ENCODE measurements at regions not wholly inside any gene's neighbourhood (a gene's known extent, or its start where the extent isn't known, plus 50 kb on each side); places are given as distances from the start of the nearest gene placed in this dataset.

DNA sequence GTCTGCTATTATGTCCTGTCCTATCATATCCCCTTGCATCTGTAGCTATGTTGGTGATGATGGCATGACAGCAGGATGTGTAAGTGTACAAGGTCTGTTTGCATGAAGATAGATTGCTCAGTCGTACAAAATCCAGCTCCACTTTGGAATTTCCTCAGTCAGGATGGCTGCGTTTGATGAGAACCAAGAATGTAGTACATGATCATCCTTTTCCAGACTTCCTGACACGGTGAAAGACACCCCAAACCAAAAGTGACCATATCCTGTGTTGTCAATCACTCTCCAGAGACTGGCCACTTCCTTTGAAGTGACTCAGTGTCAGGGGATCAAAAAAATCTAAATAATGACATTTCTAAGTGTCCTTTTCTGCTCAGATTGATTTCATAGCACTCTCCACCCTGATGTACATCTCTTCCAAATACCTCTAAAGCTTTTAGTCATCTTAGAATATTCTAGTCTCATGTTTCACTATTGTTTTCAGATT, 213.4 kb downstream of the PLK2 start:
- no peak for DNase-seq

DNA sequence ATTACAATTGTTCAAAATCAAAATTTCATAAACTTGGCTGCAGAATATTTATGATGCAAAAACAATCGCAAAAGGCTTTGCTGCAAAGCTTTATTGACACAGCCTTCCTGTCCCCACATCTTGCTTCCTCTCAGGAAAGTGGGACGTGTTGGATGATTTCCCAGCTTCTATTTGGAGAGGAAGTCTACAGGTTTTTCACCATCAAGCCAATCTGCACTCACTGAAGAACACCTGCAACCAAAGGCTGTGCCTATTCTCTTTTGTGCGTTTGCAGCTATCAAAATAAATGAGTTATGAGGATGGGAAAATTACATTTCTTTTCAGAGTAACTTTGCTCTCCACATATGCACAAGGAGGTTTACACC, 214.4 kb downstream of the PLK2 start:
- no peak for DNase-seq

DNA sequence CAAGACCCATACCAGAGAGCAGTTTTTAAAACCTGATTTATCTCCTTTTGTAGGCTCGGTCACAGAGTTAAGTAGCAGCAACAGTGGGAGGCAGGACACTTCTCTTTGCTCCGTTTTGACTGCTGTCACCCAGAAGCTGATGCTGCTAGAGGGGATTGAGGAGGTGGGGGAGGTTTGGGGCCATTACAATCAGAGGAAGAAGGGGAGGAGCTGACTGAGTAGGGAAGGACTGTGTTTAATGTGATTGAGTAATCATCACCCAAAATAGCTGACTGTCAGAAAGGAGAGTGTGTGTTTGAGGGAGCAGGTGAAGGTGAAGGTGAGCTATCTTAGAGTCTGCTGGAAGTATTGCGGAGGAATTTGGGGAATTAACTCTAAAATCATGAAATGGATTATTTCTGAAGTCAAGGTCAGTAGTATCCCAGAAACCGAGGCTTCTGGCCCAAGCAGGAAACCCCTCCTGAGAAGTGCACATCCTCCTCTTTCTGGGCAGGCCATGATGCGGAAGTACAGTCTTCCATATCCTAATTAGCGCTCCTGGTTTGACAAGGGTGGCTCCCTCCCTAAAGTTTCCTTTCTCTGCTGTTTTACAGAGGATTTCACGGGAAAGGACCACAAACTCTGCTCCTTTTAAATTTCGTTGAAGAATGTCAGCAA, 214.9 kb downstream of the PLK2 start:
- DNase-seq: no peak

DNA sequence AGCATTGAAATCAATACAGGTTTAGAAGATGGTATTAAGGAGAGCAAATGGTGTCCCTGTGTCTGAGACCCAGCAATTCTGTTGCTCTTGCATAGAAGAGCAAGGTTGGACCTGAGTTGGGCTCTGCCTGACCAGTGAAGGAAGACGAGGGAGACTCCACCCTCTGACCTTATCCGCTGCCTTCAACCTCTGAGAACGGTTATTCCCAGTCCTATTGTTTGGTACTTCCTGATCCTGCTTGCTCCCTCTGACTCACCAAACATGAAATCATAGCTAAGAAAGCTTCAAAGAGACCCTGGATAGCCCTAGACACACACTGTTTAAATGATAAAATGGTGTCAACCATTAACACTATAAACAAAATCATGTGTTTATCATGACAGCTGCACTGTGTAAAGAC, 218.5 kb downstream of the PLK2 start:
- DNase-seq: no peak

DNA sequence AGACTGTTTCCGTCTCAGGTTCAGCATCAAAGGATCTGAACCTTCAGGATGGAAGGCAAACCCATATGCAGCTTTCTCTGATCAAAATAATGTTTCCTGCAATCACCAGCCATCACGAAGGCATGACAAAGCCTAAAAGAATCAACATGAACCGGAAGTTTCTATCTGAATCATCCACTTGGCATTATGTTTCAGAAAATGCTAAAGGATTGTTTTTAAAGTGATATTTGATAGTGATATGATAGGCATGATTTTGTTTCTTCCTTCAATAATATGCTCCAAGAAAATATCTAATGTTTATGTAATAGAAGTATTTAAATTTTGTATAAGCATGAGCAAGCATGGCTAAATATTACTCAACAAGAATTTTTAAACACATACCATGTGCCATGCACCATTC, 219.6 kb downstream of the PLK2 start:
- DNase-seq: no peak

DNA sequence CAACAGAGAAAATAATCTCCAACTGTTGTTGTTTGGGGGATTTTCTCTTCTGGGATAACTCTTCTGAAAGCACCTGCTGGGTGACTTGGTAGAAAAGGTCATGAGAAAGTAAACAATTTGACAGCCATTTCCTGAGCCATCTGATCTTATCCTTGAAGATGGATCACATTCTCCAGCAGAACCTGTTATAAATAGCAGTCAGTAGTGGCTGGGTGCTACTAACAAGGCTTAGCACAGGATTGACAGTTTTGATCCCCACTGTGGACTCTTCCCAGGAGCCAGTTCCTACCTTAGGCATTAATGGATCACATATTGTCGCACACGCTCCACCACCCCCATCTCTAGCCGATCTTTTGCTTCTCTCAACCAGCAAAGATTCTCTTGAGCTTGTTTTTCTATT, 220.2 kb downstream of the PLK2 start:
- DNase-seq: no peak

DNA sequence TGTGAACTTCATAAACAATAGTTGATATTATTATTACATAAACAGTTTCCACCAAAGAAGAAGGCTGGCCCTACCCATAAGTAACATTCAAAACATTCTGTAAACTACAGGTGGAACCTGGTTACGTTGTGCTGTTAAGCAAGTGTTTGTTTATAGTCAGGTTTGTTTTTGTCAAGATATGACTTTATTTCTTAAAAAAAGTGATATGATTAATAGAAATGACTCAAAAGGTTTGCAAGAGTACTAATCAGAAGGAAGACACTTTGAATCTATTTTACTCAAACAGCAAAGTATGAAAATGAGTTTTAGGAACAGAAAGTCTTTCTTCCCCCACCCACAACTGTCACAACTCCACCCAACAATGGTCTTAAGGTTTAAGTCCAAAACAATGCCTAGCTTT, 220.8 kb downstream of the PLK2 start:
- DNase-seq: no peak

DNA sequence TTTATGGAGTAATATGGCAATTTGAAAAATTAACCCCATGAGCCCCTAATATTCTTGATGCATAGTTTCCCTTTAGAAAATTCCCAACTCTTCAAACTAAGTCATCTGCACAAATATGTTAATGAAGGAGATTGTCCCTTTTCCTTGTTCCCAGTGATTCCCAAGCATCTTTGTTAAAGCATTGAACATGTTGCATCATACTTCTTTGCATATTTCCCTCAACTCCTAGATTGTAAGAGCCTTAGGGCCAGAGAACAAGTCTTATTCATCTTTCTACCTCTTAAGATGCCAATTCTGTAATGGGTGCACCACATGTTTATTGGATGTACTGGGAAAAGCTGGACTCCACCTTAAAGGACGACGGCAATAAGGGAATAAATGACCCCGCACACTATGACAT, 223.4 kb downstream of the PLK2 start:
- DNase-seq: no peak

DNA sequence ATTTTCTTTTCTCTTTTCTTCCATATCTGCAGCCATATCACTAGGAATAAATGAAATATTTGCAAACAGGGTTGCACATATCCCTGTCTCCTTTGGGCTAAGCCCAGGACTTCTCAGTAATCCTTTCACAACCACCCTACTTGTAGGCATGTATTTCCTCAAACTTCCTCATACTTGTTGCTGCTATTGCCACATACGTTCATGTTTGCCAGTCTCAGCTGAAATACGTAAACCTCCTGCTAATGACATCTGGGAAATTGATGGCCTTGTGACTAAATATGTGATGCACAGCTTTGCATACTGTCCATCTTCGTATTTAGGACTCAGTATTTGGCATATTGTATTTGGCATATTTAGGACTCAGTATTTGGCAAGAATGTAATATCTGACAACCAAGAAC, 224.6 kb downstream of the PLK2 start:
- no peak for DNase-seq

DNA sequence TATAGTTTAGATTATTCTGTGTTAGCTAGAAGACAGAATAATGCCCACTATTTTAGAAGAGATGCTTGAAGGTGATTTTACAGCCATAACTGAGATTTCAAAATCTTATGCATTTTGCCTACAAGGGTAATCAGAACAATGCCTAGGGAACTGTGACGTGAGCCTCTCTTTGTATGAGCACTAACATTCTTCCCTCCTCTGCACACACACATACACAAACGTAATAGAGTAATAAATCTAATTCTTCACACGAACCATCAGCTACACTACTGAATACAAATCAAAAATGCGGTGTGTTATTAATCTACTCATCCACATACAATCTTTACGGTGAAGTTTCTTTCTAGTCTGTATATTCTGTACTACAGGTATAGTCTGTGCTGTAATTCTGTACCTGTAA, 227.8 kb downstream of the PLK2 start:
- DNase-seq: no peak

DNA sequence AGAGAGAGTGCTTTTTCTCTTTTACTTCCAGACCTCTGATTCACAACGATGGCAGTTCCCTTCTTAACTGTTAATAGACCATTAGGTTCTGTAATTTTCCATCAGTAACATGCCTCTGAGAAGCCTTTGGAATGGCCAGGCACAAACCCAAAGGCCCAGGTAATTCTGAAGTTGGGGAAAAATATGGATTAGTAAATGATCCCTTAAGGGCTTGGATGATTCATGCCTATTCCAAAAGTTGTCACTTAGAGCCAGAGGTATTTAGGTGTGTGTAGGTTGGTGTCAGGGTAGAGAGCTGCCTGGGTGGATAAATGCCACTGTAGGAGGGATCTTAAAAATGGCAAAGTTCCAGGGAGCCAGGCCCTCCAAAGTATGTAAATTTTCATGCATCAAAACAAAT, 228.8 kb downstream of the PLK2 start:
- no peak for DNase-seq

DNA sequence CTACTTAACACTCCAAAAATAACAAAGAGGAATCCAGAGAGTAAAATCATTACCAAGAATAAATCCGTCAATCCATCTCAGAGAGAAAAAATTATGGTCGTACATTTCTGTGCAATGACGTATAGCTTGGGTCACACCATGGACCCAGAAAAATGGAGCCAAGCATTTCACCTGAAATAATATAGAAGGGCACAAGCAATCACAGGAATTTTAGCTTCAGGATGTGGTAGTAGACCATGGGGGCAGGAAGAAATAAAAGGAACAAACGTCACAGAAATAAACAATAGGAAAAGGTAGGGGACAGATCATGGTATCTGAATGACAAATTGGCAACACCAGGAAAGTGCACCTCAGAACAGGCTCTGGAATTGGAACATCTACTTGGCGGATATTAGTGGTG, 231.0 kb downstream of the PLK2 start:
- no peak for DNase-seq

DNA sequence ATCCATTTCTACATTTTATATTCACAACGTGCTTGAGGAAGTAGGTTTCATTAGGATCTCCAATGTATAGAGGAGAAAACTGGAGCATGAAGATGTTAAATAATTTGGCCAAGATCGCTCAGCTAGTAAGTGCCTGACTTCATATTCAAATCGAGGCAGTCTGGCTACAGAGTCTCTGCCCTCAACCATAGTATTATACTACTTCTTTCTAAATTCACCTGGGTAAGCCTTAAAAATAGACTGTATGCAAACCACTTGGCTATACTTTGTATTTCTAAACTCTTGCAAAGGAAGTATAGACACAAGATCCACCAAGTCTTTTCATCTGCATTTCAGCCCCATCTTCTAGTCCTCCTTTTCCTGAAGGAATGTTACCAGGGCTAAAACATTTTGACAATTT, 232.0 kb downstream of the PLK2 start:
- no peak for DNase-seq

DNA sequence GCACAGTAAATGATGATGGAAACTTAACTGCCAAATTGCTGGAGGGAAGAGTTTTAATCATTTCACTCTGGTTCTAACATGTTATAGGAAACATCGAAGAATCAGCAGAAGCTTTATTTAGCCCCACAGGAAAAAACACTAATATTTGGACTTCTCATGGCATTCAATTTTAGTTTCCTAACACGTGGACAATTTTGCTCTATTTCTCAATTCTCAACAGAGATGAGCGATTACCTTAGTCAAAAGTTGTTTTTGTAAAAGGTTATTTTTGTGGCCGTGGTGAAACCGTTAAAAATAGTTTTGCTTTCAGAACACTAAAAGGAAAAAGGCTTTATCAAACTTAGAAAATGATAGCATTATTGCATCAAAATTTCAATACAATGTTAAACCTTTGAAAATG, 235.2 kb downstream of the PLK2 start:
- DNase-seq: no peak

DNA sequence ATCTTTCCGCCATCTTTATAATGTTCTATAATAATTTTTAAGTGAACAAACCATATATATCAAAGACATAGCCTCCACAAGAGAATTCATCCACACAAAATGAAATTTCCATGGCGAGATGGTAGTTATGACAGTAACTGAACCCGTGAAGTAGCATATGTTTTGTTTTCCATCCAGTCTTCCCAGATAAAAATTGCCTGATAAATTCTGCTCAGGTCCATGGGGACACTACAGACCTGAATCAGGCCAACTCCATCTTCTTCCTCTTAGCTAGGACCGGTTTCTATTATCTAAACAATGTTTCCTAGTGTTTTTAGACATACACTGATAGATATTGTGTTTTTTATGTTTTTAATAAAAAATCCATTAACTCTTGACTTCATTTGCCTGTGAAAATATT, 235.7 kb downstream of the PLK2 start:
- DNase-seq: no peak

DNA sequence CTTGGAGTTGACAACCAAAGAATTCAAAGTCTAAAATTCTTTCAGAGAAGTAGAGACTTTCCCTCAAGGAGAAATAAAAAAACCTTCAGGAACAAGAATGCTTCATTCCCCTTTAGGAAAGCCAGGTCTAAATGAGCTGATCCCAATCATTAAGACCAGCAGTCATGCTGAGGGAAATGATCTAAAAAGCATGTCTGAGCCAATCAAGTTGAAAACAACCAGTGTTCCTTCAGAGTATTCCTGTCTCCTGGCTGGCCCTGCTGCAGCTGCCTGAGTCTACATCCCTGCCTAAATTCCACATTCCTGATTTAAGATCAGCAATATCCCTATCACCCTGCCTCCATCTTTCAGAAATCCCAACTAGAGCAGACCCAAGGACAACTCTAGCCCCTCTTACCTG, 244.5 kb downstream of the PLK2 start:
- no peak for DNase-seq

DNA sequence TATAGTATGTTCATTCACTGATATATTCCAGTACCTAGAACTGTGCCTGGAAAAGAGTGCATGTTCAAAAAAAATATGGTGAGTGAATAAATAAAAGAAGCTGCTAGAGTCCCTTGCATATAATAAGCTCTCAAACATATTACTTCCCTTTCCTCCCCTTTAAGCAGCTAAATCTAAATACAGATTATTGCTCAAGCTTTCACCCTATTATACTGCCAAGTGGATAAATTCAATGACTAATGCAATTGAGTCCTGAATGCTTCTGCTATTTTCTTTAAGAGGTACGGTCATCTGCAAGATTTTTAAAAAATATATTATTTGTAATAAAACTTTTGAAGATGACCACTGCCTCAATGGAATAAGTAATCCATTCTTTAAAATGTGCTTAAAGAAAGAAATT, 248.4 kb downstream of the PLK2 start:
- no peak for DNase-seq

DNA sequence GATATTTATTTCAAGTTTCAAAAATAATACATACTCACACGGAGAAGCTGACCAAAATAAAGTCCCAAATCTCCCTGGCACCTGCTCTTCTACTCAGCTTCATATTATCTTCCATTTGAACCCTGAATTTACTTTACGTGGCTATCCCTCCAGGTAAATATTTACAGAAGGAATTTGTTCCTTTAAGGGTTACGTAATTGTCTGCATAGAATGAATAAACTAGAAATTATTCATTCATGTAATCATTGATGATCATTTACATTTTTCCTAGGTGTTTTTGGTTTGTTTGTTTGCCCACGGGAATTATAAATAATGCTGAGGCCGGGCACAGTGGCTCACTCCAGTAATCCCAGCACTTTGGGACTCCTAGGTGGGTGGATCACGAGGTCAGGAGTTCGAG, 251.2 kb downstream of the PLK2 start:
- no peak for DNase-seq

DNA sequence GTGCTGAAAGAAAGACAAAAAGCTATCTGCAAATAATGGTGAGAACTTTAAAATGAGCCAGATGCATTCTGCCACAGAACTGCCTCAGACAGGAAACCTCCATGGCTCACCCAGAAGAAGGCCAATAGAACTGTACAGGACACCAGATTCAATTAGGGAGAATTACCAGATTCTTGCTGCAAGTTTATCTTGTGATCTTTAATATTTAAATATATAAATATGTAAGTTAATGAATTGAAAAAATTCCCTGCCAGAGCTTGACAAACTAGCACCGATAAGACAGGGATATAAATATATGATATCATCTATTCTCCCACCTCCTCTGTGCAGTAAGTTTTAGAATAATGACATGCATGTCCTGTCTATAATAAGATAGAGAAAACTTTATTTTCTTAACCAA, 252.8 kb downstream of the PLK2 start:
- no peak for DNase-seq

DNA sequence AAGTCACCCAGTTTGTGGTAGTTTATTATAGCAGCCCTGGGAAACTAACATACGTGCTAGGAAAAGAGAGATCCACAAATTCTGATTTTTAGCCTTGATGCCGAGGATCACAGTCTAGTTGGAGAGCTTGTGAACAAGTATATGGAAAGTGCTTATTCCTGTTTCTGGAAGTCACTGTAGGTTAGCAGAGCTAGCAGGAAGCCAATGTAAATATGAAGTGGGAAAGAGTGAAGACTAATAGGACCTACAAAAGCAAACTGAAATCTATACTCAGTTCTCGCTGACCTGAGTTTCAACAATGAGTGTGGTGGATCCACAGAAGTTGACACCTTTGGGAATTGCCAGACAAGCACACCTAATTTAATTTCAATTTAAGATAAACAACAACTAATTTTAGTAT, 254.9 kb downstream of the PLK2 start:
- DNase-seq: no peak

DNA sequence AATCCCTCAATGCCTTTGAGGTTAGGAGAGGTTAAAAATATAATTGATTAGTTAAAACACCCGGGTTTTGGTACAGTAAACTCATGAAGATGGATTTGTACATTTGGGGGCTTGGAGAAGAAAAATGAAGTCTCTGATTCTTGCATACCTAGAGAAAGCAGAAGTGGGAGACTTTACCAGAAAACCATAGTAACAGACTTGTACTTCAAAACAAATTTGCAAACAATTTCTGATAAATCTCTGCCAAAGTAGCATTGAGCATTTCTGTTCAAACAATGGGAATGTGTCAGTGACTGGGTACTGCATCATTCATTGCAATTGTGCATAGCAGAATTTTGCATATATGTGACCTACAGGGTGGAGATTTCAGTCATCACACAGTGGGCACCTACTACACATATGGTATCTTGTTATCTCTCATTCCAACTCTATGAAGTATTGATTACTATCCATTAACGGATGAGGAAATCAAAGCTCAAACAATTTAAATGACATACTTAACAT, 256.9 kb downstream of the PLK2 start:
- no peak for DNase-seq

DNA sequence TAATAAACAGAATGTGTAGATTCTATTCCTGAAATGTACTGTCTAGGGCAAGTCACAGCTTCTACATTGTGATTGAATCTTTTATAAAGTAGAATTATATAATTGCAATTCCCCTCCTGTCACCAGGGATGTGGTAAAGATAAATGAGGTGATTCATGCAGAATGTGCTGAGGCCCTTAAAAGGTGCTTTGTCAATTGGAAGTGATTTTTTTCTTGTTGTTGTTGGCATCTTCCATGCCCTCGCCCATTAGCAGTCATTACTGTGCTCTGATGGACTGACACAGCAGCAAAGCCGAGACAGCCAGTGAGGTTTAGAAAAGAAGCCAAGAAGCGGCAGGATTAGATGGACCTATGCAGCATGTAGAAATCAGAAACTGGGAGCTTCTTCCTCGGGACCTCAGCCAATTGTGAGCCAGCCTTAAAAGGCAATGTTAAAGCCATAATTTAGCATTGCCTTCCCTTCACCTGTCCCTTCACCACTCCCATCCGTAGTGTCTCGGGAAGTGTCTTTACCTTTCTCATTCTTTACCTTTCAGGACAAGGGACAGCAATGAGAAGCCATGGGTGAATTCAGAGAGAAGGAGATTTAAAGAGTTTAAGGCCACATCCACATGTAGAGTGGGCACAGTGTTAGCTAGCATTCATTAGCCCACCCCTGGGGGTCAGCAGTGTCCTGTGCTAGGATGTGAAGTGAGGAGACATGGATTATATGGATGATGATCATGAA, 257.8 kb downstream of the PLK2 start:
- no peak for DNase-seq

DNA sequence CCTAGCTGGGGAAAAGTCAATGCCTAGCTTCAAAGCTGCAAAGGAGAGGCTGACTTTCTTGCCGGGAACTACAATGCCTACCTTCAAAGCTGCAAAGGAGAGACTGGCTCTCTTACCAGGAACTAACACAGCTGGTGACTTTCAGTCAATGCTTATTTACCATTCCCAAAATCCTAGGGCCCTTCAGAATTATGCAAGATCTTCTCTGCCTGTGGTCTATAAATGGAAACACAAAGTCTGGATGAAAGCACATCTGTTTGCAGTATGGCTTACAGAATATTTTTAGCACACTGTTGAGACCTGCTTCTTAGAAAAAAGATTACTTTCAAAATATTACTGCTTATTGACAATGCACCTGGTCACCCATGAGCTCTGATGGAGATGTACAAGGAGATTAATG, 259.4 kb downstream of the PLK2 start:
- no peak for DNase-seq

DNA sequence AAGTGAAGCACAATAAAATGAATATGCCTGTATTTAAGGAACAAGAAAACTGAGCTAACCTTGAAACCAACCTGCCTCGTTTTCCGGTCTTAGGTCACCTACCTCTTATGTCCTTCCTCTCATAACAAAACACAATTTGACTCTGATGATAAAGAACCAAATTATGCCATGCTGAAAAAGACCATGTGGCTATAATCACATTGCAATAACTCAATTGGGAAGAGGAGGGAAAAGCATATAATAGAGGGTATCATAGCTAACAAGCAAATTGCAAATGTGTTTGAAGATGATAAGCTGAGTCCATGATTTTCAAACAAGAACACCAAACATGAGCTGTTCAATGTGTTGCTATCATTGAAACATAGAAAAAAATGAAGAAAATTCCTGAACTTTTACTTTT, 260.8 kb downstream of the PLK2 start:
- DNase-seq: no peak

DNA sequence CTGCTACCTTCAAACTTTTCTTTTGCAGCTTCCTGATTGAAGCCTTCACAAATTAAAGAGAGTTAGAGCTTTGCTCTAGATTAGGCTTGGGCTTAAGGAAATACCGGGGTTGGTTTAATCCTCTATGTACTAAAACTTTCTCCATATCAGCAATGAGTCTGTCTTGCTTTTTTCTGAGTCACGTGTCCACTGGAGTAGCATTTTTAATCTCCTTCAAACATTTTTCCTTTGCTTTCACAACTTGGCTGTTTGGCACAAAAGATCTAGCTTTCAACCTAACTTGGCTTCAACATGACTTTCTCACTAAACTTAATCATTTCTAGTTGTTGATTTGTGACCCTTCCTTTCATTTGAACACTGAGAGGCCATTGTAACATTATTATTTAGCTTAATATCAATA, 261.6 kb downstream of the PLK2 start:
- DNase-seq: no peak

All from NCI-H1436 treated with DMSO at 0.1 percent for 48 hours (cell line).